Heart left ventricle (tissue), 13 donors: ENCODE measurements at regions not wholly inside any gene's neighbourhood (a gene's known extent, or its start where the extent isn't known, plus 50 kb on each side); places are given as distances from the start of the nearest gene placed in this dataset.

Source experiments
- POLR2A ChIP-seq, 2 donors: fragments of 450-650 bp; IDR thresholded peaks; one replicate each; pipeline ENCODE4 v1.6.1; 2017; ENCODE audit warnings: antibody characterized with exemption in 2 of 2, mild to moderate bottlenecking in 2 of 2, moderate library complexity in 2 of 2
- TF ChIP-seq, protein P1 (sequence below), 12 donors: fragments of 200-600 bp; sonication (generic) in 4 of 12; IDR thresholded peaks; one replicate each; pipeline versions ENCODE4 v1.5.0 to v1.8.0; 2018 to 2022; ENCODE audit warnings: antibody characterized with exemption in 12 of 12, mild to moderate bottlenecking in 5 of 12
- donor health status: ischemic (EF 13 %, LVEDD 7.1; RV severe dilation, severe dysfunction).
- donor health status: DM: no; HTN: yes; CAD: no.
- donor health status: DM: no; HTN: no; CAD: no.
- donor health status: ischemic (EF 25% LVEDD 6.9; RV normal size, moderate dysfunction).
- donor health status: ischemic (EF 25% LVEDD 5.7; RV mildly dilated, moderate dysfunction).
- donor health status: ischemic (EF 35%, LVEDD 5.7; RV mildly dilated, moderate dysfunction).
- donor health status: nonischemic (EF 11% LVEDD 7.7; RV severe dilation, severe dysfunction).
- donor health status: DM: yes; HTN: yes; CAD: no.
- donor health status: PGD.
- donor health status: ischemic (EF 29% LVEDD 5.4; RV normal size, mild dysfunction).
- donor health status: nonischemic (EF 23%, LVEDD 6.1; RV moderate dilation, normal function).

DNA sequence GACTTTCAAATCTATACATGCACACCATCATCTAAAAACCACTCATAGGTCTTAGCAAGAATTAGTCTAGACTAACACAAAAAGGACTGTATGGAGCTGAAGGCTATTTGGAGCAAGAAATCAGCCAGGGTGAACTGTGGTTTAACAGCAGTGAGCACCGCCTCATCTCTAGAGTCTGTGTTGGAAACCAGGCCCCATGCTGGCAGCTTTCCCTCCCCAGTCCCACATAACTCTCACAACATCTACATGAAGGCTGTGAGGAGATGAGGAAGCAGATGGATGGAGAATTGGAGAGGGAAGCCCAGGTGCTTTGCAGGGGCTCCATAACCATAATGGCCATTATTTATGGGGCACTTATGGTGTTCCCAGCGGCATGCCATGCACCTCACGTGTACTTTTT lies 133.2 kb upstream of the TOPAZ1 start:
- TF ChIP-seq, protein P1, sequence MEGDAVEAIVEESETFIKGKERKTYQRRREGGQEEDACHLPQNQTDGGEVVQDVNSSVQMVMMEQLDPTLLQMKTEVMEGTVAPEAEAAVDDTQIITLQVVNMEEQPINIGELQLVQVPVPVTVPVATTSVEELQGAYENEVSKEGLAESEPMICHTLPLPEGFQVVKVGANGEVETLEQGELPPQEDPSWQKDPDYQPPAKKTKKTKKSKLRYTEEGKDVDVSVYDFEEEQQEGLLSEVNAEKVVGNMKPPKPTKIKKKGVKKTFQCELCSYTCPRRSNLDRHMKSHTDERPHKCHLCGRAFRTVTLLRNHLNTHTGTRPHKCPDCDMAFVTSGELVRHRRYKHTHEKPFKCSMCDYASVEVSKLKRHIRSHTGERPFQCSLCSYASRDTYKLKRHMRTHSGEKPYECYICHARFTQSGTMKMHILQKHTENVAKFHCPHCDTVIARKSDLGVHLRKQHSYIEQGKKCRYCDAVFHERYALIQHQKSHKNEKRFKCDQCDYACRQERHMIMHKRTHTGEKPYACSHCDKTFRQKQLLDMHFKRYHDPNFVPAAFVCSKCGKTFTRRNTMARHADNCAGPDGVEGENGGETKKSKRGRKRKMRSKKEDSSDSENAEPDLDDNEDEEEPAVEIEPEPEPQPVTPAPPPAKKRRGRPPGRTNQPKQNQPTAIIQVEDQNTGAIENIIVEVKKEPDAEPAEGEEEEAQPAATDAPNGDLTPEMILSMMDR (IDR thresholded peaks at IDR 0.05) = no peak
- TF ChIP-seq POLR2A (IDR thresholded peaks at IDR 0.05) = no peak
